Ovary (tissue), 3 donors: ENCODE measurements at regions not wholly inside any gene's neighbourhood (a gene's known extent, or its start where the extent isn't known, plus 50 kb on each side); places are given as distances from the start of the nearest gene placed in this dataset.

Source experiments
- EP300 ChIP-seq: sonication (generic); formaldehyde crosslinking; IDR thresholded peaks from one replicate; pipeline ENCODE4 v1.6.1; 2017; ENCODE audit warnings: antibody characterized with exemption
- POLR2A ChIP-seq: fragments of 450-650 bp; IDR thresholded peaks from one replicate; pipeline ENCODE4 v1.6.1; 2017; ENCODE audit warnings: antibody characterized with exemption, mild to moderate bottlenecking, moderate library complexity
- TF ChIP-seq, protein P1 (sequence below), 3 donors: fragments of 450-650 bp in 2 of 3; fragments of 200-600 bp in 1 of 3; IDR thresholded peaks; one replicate each; pipeline versions ENCODE4 v1.5.1 to v1.8.0; 2016 to 2022; ENCODE audit warnings: antibody characterized with exemption in 3 of 3, mild to moderate bottlenecking in 1 of 3
- donor health status: DM: no; HTN: no; CAD: no.

DNA sequence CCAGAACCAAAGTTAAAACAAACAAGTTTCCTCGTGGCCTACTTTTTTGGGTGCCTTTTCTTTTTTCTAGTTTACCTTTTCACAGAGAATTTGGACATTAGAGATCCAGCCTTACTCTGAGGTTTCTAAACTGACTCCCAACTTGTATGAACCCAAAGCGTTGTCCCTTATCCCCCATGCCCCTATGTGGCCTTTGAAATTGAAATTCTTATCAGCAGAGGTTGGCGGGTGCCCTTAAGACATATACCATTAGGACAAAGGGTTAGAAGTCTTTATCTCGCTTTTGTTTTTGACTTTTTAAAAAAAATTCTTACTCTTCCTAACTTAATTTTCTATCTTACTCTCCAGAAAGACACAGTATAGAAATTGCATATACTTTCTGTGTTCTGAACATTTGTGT lies 76.3 kb upstream of the C7orf33 start:
- TF ChIP-seq, protein P1, sequence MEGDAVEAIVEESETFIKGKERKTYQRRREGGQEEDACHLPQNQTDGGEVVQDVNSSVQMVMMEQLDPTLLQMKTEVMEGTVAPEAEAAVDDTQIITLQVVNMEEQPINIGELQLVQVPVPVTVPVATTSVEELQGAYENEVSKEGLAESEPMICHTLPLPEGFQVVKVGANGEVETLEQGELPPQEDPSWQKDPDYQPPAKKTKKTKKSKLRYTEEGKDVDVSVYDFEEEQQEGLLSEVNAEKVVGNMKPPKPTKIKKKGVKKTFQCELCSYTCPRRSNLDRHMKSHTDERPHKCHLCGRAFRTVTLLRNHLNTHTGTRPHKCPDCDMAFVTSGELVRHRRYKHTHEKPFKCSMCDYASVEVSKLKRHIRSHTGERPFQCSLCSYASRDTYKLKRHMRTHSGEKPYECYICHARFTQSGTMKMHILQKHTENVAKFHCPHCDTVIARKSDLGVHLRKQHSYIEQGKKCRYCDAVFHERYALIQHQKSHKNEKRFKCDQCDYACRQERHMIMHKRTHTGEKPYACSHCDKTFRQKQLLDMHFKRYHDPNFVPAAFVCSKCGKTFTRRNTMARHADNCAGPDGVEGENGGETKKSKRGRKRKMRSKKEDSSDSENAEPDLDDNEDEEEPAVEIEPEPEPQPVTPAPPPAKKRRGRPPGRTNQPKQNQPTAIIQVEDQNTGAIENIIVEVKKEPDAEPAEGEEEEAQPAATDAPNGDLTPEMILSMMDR (IDR thresholded peaks at IDR 0.05) = no peak
- no peak for TF ChIP-seq EP300
- TF ChIP-seq POLR2A = no peak
